Lower leg skin (tissue), 4 donors: ENCODE measurements at regions not wholly inside any gene's neighbourhood (a gene's known extent, or its start where the extent isn't known, plus 50 kb on each side); places are given as distances from the start of the nearest gene placed in this dataset.

Experiments
- DNase-seq, 2 donors: peaks; one replicate each; pipeline ENCODE4 v3.0.0-alpha.2; 2019; ENCODE audit warnings: low spot score in 2 of 2
- H3K4me3 ChIP-seq: fragments of 200-600 bp; sonication (generic); 2 replicates; pipeline ENCODE4 v1.5.1; 2017; ENCODE audit warnings: mild to moderate bottlenecking, low read depth; ENCODE audit not compliant: poor library complexity, severe bottlenecking
- POLR2A ChIP-seq, 2 donors: fragments of 450-650 bp; IDR thresholded peaks; one replicate each; pipeline ENCODE4 v1.6.1; 2016 to 2017; ENCODE audit warnings: antibody characterized with exemption in 2 of 2, mild to moderate bottlenecking in 1 of 2, moderate library complexity in 1 of 2
- WGBS, 2 donors: methylation state at CpG; one replicate each; pipeline ENCODE4 v1.1.5; 2018; 5-methylcytosine and 5-hydroxymethylcytosine counted together
- intact Hi-C: fragments of 100-400 bp; cut with DNase I; formaldehyde crosslinking; loops from one replicate; pipeline ENCODE4 v1.15.0; 2023; ENCODE audit warnings: low total_unique reads
- TF ChIP-seq, protein P1 (sequence below), 3 donors: fragments of 450-650 bp; IDR thresholded peaks; one replicate each; pipeline ENCODE4 v1.5.1; 2016; ENCODE audit warnings: antibody characterized with exemption in 3 of 3, mild to moderate bottlenecking in 3 of 3, moderate library complexity in 2 of 3

DNA sequence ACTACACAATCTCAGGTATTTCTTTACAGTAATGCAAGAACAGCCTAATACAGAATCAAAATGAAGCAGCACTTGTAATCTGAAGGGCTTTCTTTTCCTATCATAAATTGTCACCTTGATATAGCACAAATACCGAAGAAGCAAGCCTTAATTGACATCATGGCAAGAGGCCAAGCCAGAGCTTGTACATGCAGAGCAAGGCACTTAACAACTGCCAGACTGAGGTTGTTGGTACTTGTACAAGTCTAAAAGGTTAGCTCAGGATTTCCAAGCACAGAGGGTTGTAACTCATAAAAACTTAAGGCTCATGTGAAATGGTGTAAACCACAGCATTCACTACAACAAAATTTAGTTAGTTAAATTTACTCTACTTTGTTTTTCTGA, 158.8 kb upstream of the SPEF2 start:
- intact Hi-C loops: no loop called here
- 14 to 23% methylated on average over 1 of the region's 1 CpG for WGBS, 2 donors
- TF ChIP-seq, protein P1, sequence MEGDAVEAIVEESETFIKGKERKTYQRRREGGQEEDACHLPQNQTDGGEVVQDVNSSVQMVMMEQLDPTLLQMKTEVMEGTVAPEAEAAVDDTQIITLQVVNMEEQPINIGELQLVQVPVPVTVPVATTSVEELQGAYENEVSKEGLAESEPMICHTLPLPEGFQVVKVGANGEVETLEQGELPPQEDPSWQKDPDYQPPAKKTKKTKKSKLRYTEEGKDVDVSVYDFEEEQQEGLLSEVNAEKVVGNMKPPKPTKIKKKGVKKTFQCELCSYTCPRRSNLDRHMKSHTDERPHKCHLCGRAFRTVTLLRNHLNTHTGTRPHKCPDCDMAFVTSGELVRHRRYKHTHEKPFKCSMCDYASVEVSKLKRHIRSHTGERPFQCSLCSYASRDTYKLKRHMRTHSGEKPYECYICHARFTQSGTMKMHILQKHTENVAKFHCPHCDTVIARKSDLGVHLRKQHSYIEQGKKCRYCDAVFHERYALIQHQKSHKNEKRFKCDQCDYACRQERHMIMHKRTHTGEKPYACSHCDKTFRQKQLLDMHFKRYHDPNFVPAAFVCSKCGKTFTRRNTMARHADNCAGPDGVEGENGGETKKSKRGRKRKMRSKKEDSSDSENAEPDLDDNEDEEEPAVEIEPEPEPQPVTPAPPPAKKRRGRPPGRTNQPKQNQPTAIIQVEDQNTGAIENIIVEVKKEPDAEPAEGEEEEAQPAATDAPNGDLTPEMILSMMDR (IDR thresholded peaks at IDR 0.05): no peak
- no peak for TF ChIP-seq POLR2A (IDR thresholded peaks at IDR 0.05)
- no peak overlapping the region for H3K4me3 ChIP-seq
- peak in 1 of 2 donors; percentile 40 for DNase-seq

- no peak for DNase-seq
- TF ChIP-seq POLR2A (IDR thresholded peaks at IDR 0.05): no peak
- TF ChIP-seq, protein P1 (IDR thresholded peaks at IDR 0.05): no peak
- 63 to 66% methylated on average over 5 of the region's 5 CpGs for WGBS, 2 donors
- no peak overlapping the region for H3K4me3 ChIP-seq
- intact Hi-C loops: no loop called here
Measured at GRCh38 chr5:35457912-35458823, 159.5 kb upstream of the SPEF2 start.

- intact Hi-C loops: no loop called here
- H3K4me3 ChIP-seq: no peak overlapping the region
- WGBS, 2 donors: 77 to 80% methylated on average over 1 of the region's 1 CpG
- TF ChIP-seq, protein P1 (IDR thresholded peaks at IDR 0.05): no peak
- no peak for TF ChIP-seq POLR2A (IDR thresholded peaks at IDR 0.05)
- DNase-seq: no peak
Measured at GRCh38 chr5:35456506-35456905, 161.2 kb upstream of the SPEF2 start.

DNA sequence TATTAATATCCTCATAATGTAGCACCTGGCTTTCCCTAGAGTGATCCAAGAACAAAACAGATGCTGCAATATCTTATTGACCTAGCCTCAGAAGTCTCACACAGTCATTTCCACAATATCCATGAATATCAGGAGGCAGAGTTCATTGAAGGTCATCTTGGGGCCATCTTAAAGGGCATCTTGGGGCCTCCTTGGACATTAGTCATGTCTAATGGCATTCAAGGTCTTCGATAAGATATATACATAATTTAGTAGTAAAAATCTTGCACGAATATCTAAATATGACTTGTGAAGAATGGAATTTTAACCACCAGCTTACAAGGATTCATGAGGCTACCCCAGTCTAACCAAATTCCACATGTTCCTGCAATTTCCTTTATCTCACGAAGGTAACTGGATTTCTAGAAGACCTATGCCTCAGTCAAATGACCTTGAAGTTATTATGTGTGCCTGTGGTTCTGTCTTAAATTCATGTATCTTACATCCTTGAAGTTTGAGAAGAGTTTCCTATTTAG, 163.6 kb upstream of the SPEF2 start:
- TF ChIP-seq POLR2A (IDR thresholded peaks at IDR 0.05): no peak
- TF ChIP-seq, protein P1 (IDR thresholded peaks at IDR 0.05): no peak
- no peak overlapping the region for H3K4me3 ChIP-seq
- no peak for DNase-seq
- 81 to 93% methylated on average over 3 of the region's 3 CpGs for WGBS, 2 donors
- intact Hi-C loops: no loop called here

- intact Hi-C loops: loop anchor here (5.0 kb wide), 1 partner anchor 357 kb away; no protein-coding TSS in a partner anchor
- no peak for DNase-seq
- 82 to 93% methylated on average over 5 of the region's 5 CpGs for WGBS, 2 donors
- no peak overlapping the region for H3K4me3 ChIP-seq
- TF ChIP-seq POLR2A (IDR thresholded peaks at IDR 0.05): no peak
- TF ChIP-seq, protein P1 (IDR thresholded peaks at IDR 0.05): no peak
Measured at GRCh38 chr5:35443803-35444595, 173.7 kb upstream of the SPEF2 start.
